Epithelial cell of proximal tubule (primary cell): ENCODE measurements at regions not wholly inside any gene's neighbourhood (a gene's known extent, or its start where the extent isn't known, plus 50 kb on each side); places are given as distances from the start of the nearest gene placed in this dataset.
"Not testable (repeated sequence)": the region's sequence is repeated elsewhere in the genome, so short reads cannot be mapped to it uniquely, and the experiment has no call there.

Experiments
- DNase-seq: peaks from one replicate; pipeline ENCODE4 v3.0.0-alpha.2; 2011; ENCODE audit warnings: low read depth
- H3K4me3 ChIP-seq: 2 replicates; pipeline ENCODE4 v1.5.1; 2011; ENCODE audit warnings: low read depth, mild to moderate bottlenecking, low read length
- TF ChIP-seq, protein P1 (sequence below): conservative IDR thresholded peaks from 2 replicates; pipeline ENCODE4 v1.5.1; 2012; ENCODE audit warnings: low read depth, mild to moderate bottlenecking, low read length

GRCh38 chr7:4519819-4520520 lies 162.1 kb upstream of the FOXK1 start:
- TF ChIP-seq, protein P1, sequence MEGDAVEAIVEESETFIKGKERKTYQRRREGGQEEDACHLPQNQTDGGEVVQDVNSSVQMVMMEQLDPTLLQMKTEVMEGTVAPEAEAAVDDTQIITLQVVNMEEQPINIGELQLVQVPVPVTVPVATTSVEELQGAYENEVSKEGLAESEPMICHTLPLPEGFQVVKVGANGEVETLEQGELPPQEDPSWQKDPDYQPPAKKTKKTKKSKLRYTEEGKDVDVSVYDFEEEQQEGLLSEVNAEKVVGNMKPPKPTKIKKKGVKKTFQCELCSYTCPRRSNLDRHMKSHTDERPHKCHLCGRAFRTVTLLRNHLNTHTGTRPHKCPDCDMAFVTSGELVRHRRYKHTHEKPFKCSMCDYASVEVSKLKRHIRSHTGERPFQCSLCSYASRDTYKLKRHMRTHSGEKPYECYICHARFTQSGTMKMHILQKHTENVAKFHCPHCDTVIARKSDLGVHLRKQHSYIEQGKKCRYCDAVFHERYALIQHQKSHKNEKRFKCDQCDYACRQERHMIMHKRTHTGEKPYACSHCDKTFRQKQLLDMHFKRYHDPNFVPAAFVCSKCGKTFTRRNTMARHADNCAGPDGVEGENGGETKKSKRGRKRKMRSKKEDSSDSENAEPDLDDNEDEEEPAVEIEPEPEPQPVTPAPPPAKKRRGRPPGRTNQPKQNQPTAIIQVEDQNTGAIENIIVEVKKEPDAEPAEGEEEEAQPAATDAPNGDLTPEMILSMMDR, result no peak
- H3K4me3 ChIP-seq, result no peak overlapping the region
- DNase-seq, result no peak

DNA sequence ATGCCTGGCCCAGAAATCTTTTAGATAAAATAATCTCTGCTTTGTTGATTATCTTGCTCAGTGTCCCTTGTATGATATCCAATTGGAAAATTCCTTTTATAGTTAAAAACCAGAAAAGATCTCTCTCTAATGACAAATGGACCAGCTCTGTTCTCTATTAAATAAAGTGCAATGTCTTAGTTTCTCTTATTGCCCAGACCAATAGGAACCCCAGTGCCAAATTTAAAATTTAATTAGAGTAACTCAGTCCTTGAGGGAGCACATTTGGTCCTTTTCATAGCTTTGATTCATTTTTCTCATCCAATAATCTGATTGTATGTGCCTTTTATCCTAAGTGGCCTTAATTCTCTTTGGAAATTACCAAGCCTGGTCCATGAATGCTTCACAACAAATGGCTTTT lies 158.9 kb upstream of the FOXK1 start:
- H3K4me3 ChIP-seq, result no peak overlapping the region
- DNase-seq, result no peak
- TF ChIP-seq, protein P1, result no peak

DNA sequence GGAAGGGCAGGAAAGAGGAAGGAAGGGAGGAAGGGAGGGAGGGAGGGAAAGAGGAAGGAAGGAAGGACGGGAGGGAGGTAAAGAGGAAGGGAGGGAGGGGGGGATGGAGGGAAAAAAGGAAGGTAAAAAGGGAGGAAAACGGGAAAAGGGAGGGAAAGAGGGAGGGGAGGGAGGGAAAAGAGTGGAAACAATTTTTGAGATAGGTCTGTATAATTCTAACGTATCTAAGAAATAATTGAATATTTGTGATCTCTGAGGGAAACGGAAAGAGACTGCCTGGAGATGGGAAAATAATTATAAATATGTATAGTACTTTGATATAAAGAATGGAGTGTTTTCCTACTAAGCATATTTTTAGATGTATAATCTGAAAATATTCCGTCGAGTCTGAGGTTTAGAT lies 158.2 kb upstream of the FOXK1 start:
- no peak overlapping the region for H3K4me3 ChIP-seq
- no peak for DNase-seq
- TF ChIP-seq, protein P1, result no peak

GRCh38 chr7:4525884-4526283 lies 156.2 kb upstream of the FOXK1 start:
- no peak for DNase-seq
- H3K4me3 ChIP-seq, result no peak overlapping the region
- TF ChIP-seq, protein P1, result no peak

DNA sequence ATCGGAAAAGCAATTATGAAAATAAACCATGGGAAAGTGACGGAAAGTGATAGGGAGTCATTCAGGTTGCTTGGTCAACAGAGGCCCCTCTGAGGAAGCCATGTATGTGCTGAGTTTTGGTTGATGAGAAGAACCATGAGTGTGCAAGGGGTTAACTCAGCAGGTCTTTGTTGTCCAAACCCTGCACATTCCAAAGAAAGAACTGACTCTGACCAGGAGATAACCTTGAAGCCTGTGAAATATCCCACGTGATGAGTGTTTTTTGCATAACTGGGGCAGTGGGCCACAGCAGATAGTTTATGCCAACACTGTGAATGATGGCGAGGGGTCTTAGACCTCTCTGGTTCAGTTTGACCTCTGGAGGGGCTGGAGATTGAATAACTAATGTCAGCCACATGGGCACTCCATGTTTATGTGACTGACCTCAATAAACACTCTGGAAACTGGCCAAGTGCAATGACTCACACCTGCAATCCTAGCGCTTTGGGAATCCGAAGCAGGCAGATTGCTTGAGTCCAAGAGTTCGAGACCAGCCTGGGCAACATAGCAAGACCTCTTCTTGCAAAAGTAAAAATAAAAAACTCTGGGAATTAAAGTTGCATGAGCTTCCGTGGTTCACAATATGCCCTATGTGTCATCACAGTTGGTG lies 154.0 kb upstream of the FOXK1 start:
- TF ChIP-seq, protein P1, result no peak
- DNase-seq, result no peak
- no peak overlapping the region for H3K4me3 ChIP-seq

DNA sequence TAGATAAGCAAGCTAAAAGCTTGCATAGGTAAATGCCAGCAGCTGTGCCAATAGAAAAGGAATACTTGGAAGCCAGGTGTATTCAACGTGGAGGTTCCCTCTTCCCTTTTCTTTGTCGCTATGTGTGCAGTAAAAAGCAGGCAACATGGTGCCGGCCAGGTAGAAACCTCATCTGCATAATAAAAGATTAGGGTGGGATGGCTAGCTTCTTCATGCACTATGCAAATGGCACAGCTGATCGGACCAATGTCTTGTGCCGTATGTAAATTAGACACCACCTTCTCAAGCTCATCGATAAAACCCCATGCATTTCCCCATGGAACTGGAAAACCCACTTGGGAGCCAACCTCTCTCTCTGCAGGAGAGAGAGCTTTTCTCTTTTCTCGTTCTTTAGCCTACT lies 150.9 kb upstream of the FOXK1 start:
- no peak overlapping the region for H3K4me3 ChIP-seq

DNA sequence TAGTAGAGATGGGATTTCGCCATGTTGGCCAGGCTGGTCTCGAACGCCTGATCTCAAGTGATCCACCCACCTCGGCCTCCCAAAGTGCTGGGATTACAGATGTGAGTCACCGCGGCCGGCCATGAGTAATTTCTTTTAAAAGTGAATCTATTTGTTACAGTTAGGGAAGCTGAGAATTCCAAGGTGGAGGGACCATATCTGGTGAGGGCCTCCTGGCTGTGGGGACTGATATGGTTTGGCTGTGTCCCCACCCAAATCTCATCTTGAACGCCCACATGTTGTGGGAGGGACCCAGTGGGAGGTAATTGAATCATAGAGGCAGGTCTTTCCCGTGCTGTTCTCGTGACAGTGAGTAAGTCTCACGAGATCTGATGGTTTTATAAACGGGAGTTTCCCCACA lies 148.8 kb upstream of the FOXK1 start:
- DNase-seq, H3K4me3 ChIP-seq: not testable (repeated sequence)

More for the DNA sequence above, 150.9 kb upstream of the FOXK1 start:
- no peak for DNase-seq
- TF ChIP-seq, protein P1, result no peak
